Colonic mucosa (tissue), 4 donors: ENCODE measurements at regions not wholly inside any gene's neighbourhood (a gene's known extent, or its start where the extent isn't known, plus 50 kb on each side); places are given as distances from the start of the nearest gene placed in this dataset.

Source experiments
- DNase-seq: peaks from one replicate; pipeline ENCODE4 v3.0.0-alpha.2; 2020
- H3K27ac ChIP-seq: fragments of 200-600 bp; one replicate; pipeline ENCODE4 v1.8.0; 2021
- H3K27me3 ChIP-seq: fragments of 200-600 bp; one replicate; pipeline ENCODE4 v1.8.0; 2021
- H3K36me3 ChIP-seq: fragments of 200-600 bp; one replicate; pipeline ENCODE4 v1.8.0; 2021
- H3K4me1 ChIP-seq: fragments of 200-600 bp; one replicate; pipeline ENCODE4 v1.8.0; 2021; ENCODE audit warnings: mild to moderate bottlenecking
- H3K4me3 ChIP-seq: fragments of 200-600 bp; one replicate; pipeline ENCODE4 v1.8.0; 2021
- H3K9ac ChIP-seq, 2 donors: one replicate each; pipeline ENCODE4 v1.7.0; 2013; ENCODE audit warnings: control low read depth in 2 of 2, low read depth in 2 of 2, low read length in 2 of 2
- H3K9me3 ChIP-seq: fragments of 200-600 bp; one replicate; pipeline ENCODE4 v1.8.0; 2021
- CTCF ChIP-seq: fragments of 200-600 bp; IDR thresholded peaks from one replicate; pipeline ENCODE4 v1.8.0; 2022; ENCODE audit warnings: antibody characterized with exemption, mild to moderate bottlenecking
- intact Hi-C: fragments of 100-400 bp; cut with DNase I; formaldehyde crosslinking; loops from one replicate; pipeline ENCODE4 v1.14.1; 2022
- donor health status: healthy.
- donor health status: DM: no; HTN: no; CAD: no.
- donor health status: DM: no; HTN: no; CAD: no.

- H3K27ac ChIP-seq: no peak overlapping the region
Observed at GRCh38 chr4:10879411-10880110, 195.0 kb upstream of the CLNK start.

GRCh38 chr4:10878861-10879260 is 194.3 kb upstream of the CLNK start:
- no peak overlapping the region for H3K9ac ChIP-seq
- H3K27me3 ChIP-seq: no peaks in the 10 kb centered on the region
- no peaks in the 10 kb centered on the region for H3K36me3 ChIP-seq
- DNase-seq: no peak
- no peak overlapping the region for H3K27ac ChIP-seq
- no peaks in the 10 kb centered on the region for H3K9me3 ChIP-seq
- TF ChIP-seq CTCF: no peak
- intact Hi-C loops: no loop called here
- no peak overlapping the region for H3K4me3 ChIP-seq
- no peaks in the 10 kb centered on the region for H3K4me1 ChIP-seq

More at GRCh38 chr4:10879411-10880110, 195.0 kb upstream of the CLNK start:
- H3K4me3 ChIP-seq: no peak overlapping the region
- no peaks in the 10 kb centered on the region for H3K9me3 ChIP-seq
- H3K9ac ChIP-seq: no peak overlapping the region
- H3K4me1 ChIP-seq: no peaks in the 10 kb centered on the region
- H3K36me3 ChIP-seq: no peaks in the 10 kb centered on the region
- intact Hi-C loops: no loop called here
- DNase-seq: no peak
- TF ChIP-seq CTCF: no peak
- no peaks in the 10 kb centered on the region for H3K27me3 ChIP-seq

- DNase-seq: no peak
- intact Hi-C loops: no loop called here
- Histone ChIP-seq H3K27ac (no peak overlapping the region), H3K4me3 (no peak overlapping the region), H3K36me3 (no peaks in the 10 kb centered on the region), H3K9ac (no peak overlapping the region), H3K9me3 (no peaks in the 10 kb centered on the region), H3K4me1 (no peaks in the 10 kb centered on the region), H3K27me3 (no peaks in the 10 kb centered on the region)
- TF ChIP-seq CTCF: no peak
Observed at GRCh38 chr4:10877076-10877475, 192.5 kb upstream of the CLNK start.

GRCh38 chr4:10875144-10875799 is 190.7 kb upstream of the CLNK start:
- H3K9ac ChIP-seq: no peak overlapping the region
- H3K27ac ChIP-seq: no peak overlapping the region
- no peak for DNase-seq
- no peaks in the 10 kb centered on the region for H3K27me3 ChIP-seq
- no peaks in the 10 kb centered on the region for H3K4me1 ChIP-seq
- H3K4me3 ChIP-seq: no peak overlapping the region
- intact Hi-C loops: no loop called here
- H3K36me3 ChIP-seq: no peaks in the 10 kb centered on the region
- TF ChIP-seq CTCF: no peak
- H3K9me3 ChIP-seq: no peaks in the 10 kb centered on the region

GRCh38 chr4:10873809-10874208 is 189.2 kb upstream of the CLNK start:
- DNase-seq: no peak
- Histone ChIP-seq H3K36me3 (no peaks in the 10 kb centered on the region), H3K27ac (no peak overlapping the region), H3K9ac (no peak overlapping the region), H3K9me3 (no peaks in the 10 kb centered on the region), H3K4me3 (no peak overlapping the region), H3K27me3 (no peaks in the 10 kb centered on the region), H3K4me1 (no peaks in the 10 kb centered on the region)
- no peak for TF ChIP-seq CTCF
- intact Hi-C loops: no loop called here
